ENCODE measurements at regions not wholly inside any gene's neighbourhood (a gene's known extent, or its start where the extent isn't known, plus 50 kb on each side); places are given as distances from the start of the nearest gene placed in this dataset.

- TF ChIP-seq IRF9 (CRISPR knock-in tag; IDR thresholded peaks at IDR 0.05; ENCODE audit: borderline replicate concordance) (no peak; the same call in 1 of the 2 replicates), POLR2AphosphoS2 (IDR thresholded peaks at IDR 0.05; ENCODE audit: low read depth, low read length) (no peak), KLF13 (CRISPR knock-in tag; IDR thresholded peaks at IDR 0.05) (no peak), CREB1 (IDR thresholded peaks at IDR 0.05) (no peak), CREB1 (CRISPR knock-in tag; IDR thresholded peaks at IDR 0.05) (peak; percentile 82), TCF7 (IDR thresholded peaks at IDR 0.05; ENCODE audit: low read depth) (peak; percentile 87), ADNP (CRISPR knock-in tag; IDR thresholded peaks at IDR 0.05) (0 out of 2 replicates have a peak, but pooled peaks have one; percentile 24), HIVEP1 (CRISPR knock-in tag; IDR thresholded peaks at IDR 0.05) (no peak), ZNF652 (CRISPR knock-in tag; IDR thresholded peaks at IDR 0.05; ENCODE audit: borderline replicate concordance, low read depth) (peak; percentile 90), ETV6 (CRISPR knock-in tag; conservative IDR thresholded peaks at IDR 0.05) (peak; percentile 73; the same call in 1 of the 2 replicates), LCORL (IDR thresholded peaks at IDR 0.05) (peak; percentile 88), LCORL (CRISPR knock-in tag; IDR thresholded peaks at IDR 0.05) (peak; percentile 89), NR2F6 (IDR thresholded peaks at IDR 0.05) (peak; percentile 95), NR2F6 (CRISPR knock-in tag; IDR thresholded peaks at IDR 0.05) (peak; percentile 98), ZNF737 (CRISPR knock-in tag; IDR thresholded peaks at IDR 0.05; ENCODE audit: borderline replicate concordance) (no peak), ZNF761 (CRISPR knock-in tag; conservative IDR thresholded peaks at IDR 0.05) (no peak), ZBTB20 (CRISPR knock-in tag; IDR thresholded peaks at IDR 0.05; ENCODE audit: borderline replicate concordance, low read depth) (peak; percentile 96; the same call in 1 of the 2 replicates), TAF15 (IDR thresholded peaks at IDR 0.05; ENCODE audit: low read depth, low read length, poor library complexity, severe bottlenecking) (no peak), ZNF18 (CRISPR knock-in tag; IDR thresholded peaks at IDR 0.05; ENCODE audit: insufficient replicate concordance) (no peak), CC2D1A (CRISPR knock-in tag; IDR thresholded peaks at IDR 0.05) (peak; percentile 92; the same call in 1 of the 2 replicates), ATAD3A (CRISPR knock-in tag; IDR thresholded peaks at IDR 0.05) (no peak), ZFP62 (CRISPR knock-in tag; IDR thresholded peaks at IDR 0.05) (no peak), ZBTB37 (CRISPR knock-in tag; IDR thresholded peaks at IDR 0.05) (no peak), ZBTB43 (CRISPR knock-in tag; conservative IDR thresholded peaks at IDR 0.05) (peak; percentile 99), ZNF564 (CRISPR knock-in tag; IDR thresholded peaks at IDR 0.05) (peak; percentile 78; the same call in 1 of the 2 replicates)
These were observed 200.3 kb upstream of the FUT9 start (continued) for GRCh38 chr6:95815389-95816056.

All from HepG2 (cell line).